Neural crest cell (in vitro differentiated cells): ENCODE measurements at regions not wholly inside any gene's neighbourhood (a gene's known extent, or its start where the extent isn't known, plus 50 kb on each side); places are given as distances from the start of the nearest gene placed in this dataset.

Source experiments
- DNase-seq: peaks from one replicate; pipeline ENCODE4 v3.0.0; 2021; ENCODE audit warnings: low read depth, mixed read lengths, low spot score
- H3K27ac Mint-ChIP-seq: one replicate; pipeline ENCODE4 v1.8.0; 2021; ENCODE audit warnings: mild to moderate bottlenecking, mixed read lengths; ENCODE audit not compliant: unreplicated experiment
- H3K27me3 Mint-ChIP-seq: 2 replicates; pipeline ENCODE4 v1.8.0; 2021; ENCODE audit warnings: low read depth, mild to moderate bottlenecking, mixed read lengths
- H3K36me3 Mint-ChIP-seq: 2 replicates; pipeline ENCODE4 v1.8.0; 2021; ENCODE audit warnings: low read depth, mild to moderate bottlenecking, mixed read lengths
- H3K4me1 Mint-ChIP-seq: 2 replicates; pipeline ENCODE4 v1.8.0; 2021; ENCODE audit warnings: mixed read lengths
- H3K4me3 Mint-ChIP-seq: one replicate; pipeline ENCODE4 v1.8.0; 2021; ENCODE audit warnings: mild to moderate bottlenecking, mixed read lengths
- H3K9me3 Mint-ChIP-seq: 2 replicates; pipeline ENCODE4 v1.8.0; 2021; ENCODE audit warnings: mixed read lengths
- CTCF ChIP-seq: fragments of 200-600 bp; sonication (generic); conservative IDR thresholded peaks from 2 replicates; pipeline ENCODE4 v1.5.0; 2021; ENCODE audit warnings: antibody characterized with exemption, mild to moderate bottlenecking

- no peaks in the 10 kb centered on the region for H3K27me3 Mint-ChIP-seq
- H3K4me3 Mint-ChIP-seq = no peak overlapping the region
- no peak for TF ChIP-seq CTCF
- no peak for DNase-seq
- peaks cover 3% of the 10 kb centered on the region for H3K9me3 Mint-ChIP-seq
- H3K36me3 Mint-ChIP-seq = no peaks in the 10 kb centered on the region
- no peaks in the 10 kb centered on the region for H3K4me1 Mint-ChIP-seq
- no peak overlapping the region for H3K27ac Mint-ChIP-seq
Measured at GRCh38 chr3:104723000-104723399, 643.7 kb upstream of the ALCAM start.

GRCh38 chr3:104731074-104731473, 635.6 kb upstream of the ALCAM start:
- Mint-ChIP-seq H3K27me3 (no peaks in the 10 kb centered on the region), H3K4me1 (no peaks in the 10 kb centered on the region), H3K36me3 (no peaks in the 10 kb centered on the region), H3K27ac (no peak overlapping the region), H3K4me3 (no peak overlapping the region), H3K9me3 (no peaks in the 10 kb centered on the region)
- no peak for TF ChIP-seq CTCF
- DNase-seq = no peak

- Mint-ChIP-seq H3K4me1 (no peaks in the 10 kb centered on the region), H3K4me3 (no peak overlapping the region), H3K9me3 (no peaks in the 10 kb centered on the region), H3K27me3 (no peaks in the 10 kb centered on the region), H3K36me3 (no peaks in the 10 kb centered on the region), H3K27ac (no peak overlapping the region)
- no peak for DNase-seq
- no peak for TF ChIP-seq CTCF
Measured at GRCh38 chr3:104734627-104735026, 632.1 kb upstream of the ALCAM start.

GRCh38 chr3:104735691-104736090, 631.0 kb upstream of the ALCAM start:
- Mint-ChIP-seq H3K27ac (no peak overlapping the region), H3K9me3 (no peaks in the 10 kb centered on the region), H3K4me1 (no peaks in the 10 kb centered on the region), H3K27me3 (no peaks in the 10 kb centered on the region), H3K4me3 (no peak overlapping the region), H3K36me3 (no peaks in the 10 kb centered on the region)
- no peak for DNase-seq
- TF ChIP-seq CTCF = no peak

- no peak for TF ChIP-seq CTCF
- Mint-ChIP-seq H3K4me1 (no peaks in the 10 kb centered on the region), H3K4me3 (no peak overlapping the region), H3K27me3 (no peaks in the 10 kb centered on the region), H3K27ac (no peak overlapping the region), H3K36me3 (no peaks in the 10 kb centered on the region), H3K9me3 (no peaks in the 10 kb centered on the region)
- no peak for DNase-seq
Measured at GRCh38 chr3:104738271-104738670, 628.4 kb upstream of the ALCAM start.

- Mint-ChIP-seq H3K4me1 (no peaks in the 10 kb centered on the region), H3K9me3 (no peaks in the 10 kb centered on the region), H3K27ac (no peak overlapping the region), H3K27me3 (no peaks in the 10 kb centered on the region), H3K4me3 (no peak overlapping the region), H3K36me3 (no peaks in the 10 kb centered on the region)
- DNase-seq = no peak
- TF ChIP-seq CTCF = no peak
Measured at GRCh38 chr3:104740874-104741379, 625.8 kb upstream of the ALCAM start.
